A549 (cell line): ENCODE measurements at regions not wholly inside any gene's neighbourhood (a gene's known extent, or its start where the extent isn't known, plus 50 kb on each side); places are given as distances from the start of the nearest gene placed in this dataset.

ENCODE experiments used
- ATAC-seq, 2 experiments: fragments of 200-7000 bp in 1 of 2; fragments of >200 bp in 1 of 2; cut with Nextera tagmentation in 1 of 2; cut with Tn5 transposase in 1 of 2; 3 replicates each; pipeline versions ENCODE4 v1.8.0 to v1.9.1; 2018 to 2020; ENCODE audit warnings: mild to moderate bottlenecking in 1 of 2, moderate library complexity in 1 of 2
- CTCF ChIA-PET: fragments of 300-600 bp; sonication (Branson Sonifier 250); formaldehyde crosslinking; extraction: SDS; loops from one replicate; lab custom pipeline; 2021; ENCODE audit warnings: antibody characterized with exemption, inconsistent platforms; lab: Yijun Ruan, JAX
- POLR2A ChIA-PET: fragments of 350-600 bp; formaldehyde crosslinking; extraction: SDS; loops from one replicate; lab custom pipeline; 2021; ENCODE audit warnings: antibody characterized with exemption, inconsistent platforms; lab: Yijun Ruan, JAX
- DNase-seq, 2 experiments: peaks; one replicate each; pipeline versions ENCODE4 v3.0.0 to v3.0.0-alpha.2; 2011 to 2016; ENCODE audit warnings: low read depth in 1 of 2, low spot score in 1 of 2
- FAIRE-seq: peaks from 2 replicates; lab custom pipeline; 2011; peaks lifted over from hg19 to GRCh38; lab: Jason Lieb, UNC
- H3K27ac ChIP-seq, 2 experiments: fragments of >200 bp; sonication (Bioruptor Twin); formaldehyde crosslinking; 3 replicates each; pipeline ENCODE4 v1.5.1; 2016 to 2017
- H3K4me1 ChIP-seq: fragments of >200 bp; sonication (Bioruptor Twin); formaldehyde crosslinking; 3 replicates; pipeline ENCODE4 v1.6.1; 2016
- H3K4me2 ChIP-seq: fragments of >200 bp; sonication (Bioruptor Twin); formaldehyde crosslinking; 3 replicates; pipeline ENCODE4 v1.6.1; 2016
- H3K4me3 ChIP-seq: fragments of >200 bp; sonication (Bioruptor Twin); formaldehyde crosslinking; 3 replicates; pipeline ENCODE4 v1.5.1; 2016
- H3K9me3 ChIP-seq: fragments of >200 bp; sonication (Bioruptor Twin); formaldehyde crosslinking; 3 replicates; pipeline ENCODE4 v1.6.1; 2016
- CBX8 ChIP-seq: fragments of 200-600 bp; sonication (generic); IDR thresholded peaks from 2 replicates; pipeline ENCODE4 v1.6.1; 2016
- EHF ChIP-seq: fragments of 250-450 bp; sonication (Bioruptor Pico); IDR thresholded peaks from 2 replicates; pipeline ENCODE4 v1.5.0; 2020; ENCODE audit warnings: mild to moderate bottlenecking
- EHMT2 ChIP-seq: fragments of 200-600 bp; sonication (generic); IDR thresholded peaks from 2 replicates; pipeline ENCODE4 v1.6.1; 2016; ENCODE audit warnings: antibody characterized with exemption, low read depth, mild to moderate bottlenecking, moderate library complexity
- FOSL2 ChIP-seq, 2 experiments: fragments of 450-650 bp in 1 of 2; fragments of >200 bp in 1 of 2; sonication (Bioruptor Twin) in 1 of 2; formaldehyde crosslinking; IDR thresholded peaks; 2 replicates each; pipeline versions ENCODE4 v1.5.0 to v1.6.1; 2016 to 2020; ENCODE audit warnings: mild to moderate bottlenecking in 1 of 2, moderate library complexity in 1 of 2
- FOXS1 ChIP-seq: fragments of 250-450 bp; sonication (Bioruptor Pico); IDR thresholded peaks from 2 replicates; pipeline ENCODE4 v1.5.0; 2020; ENCODE audit warnings: mild to moderate bottlenecking, moderate library complexity
- GATA3 ChIP-seq: IDR thresholded peaks from 2 replicates; pipeline ENCODE4 v1.6.1; 2012; ENCODE audit warnings: borderline replicate concordance
- HEYL ChIP-seq: fragments of 250-450 bp; sonication (Bioruptor Pico); IDR thresholded peaks from 2 replicates; pipeline ENCODE4 v1.8.0; 2021; ENCODE audit warnings: mild to moderate bottlenecking, moderate library complexity
- HOXA7 ChIP-seq: fragments of 250-450 bp; sonication (Bioruptor Pico); IDR thresholded peaks from 2 replicates; pipeline ENCODE4 v1.5.0; 2020; ENCODE audit warnings: mild to moderate bottlenecking, moderate library complexity
- HOXB5 ChIP-seq: fragments of 250-450 bp; sonication (Bioruptor Pico); IDR thresholded peaks from 2 replicates; pipeline ENCODE4 v1.5.0; 2020; ENCODE audit warnings: mild to moderate bottlenecking, moderate library complexity
- MAZ ChIP-seq: fragments of 150-350 bp; IDR thresholded peaks from 2 replicates; pipeline ENCODE4 v1.6.1; 2014; ENCODE audit warnings: antibody characterized with exemption, low read depth, low read length, borderline replicate concordance
- PHF8 ChIP-seq: fragments of 200-600 bp; sonication (generic); IDR thresholded peaks from 2 replicates; pipeline ENCODE4 v1.6.1; 2016; ENCODE audit warnings: low read depth, mild to moderate bottlenecking, antibody characterized with exemption, moderate library complexity, borderline replicate concordance
- POLR2AphosphoS2 ChIP-seq: conservative IDR thresholded peaks from 2 replicates; pipeline ENCODE4 v1.6.1; 2012; ENCODE audit warnings: low read length, improper control_type of control experiment, inconsistent platforms
- RAD21 ChIP-seq, 2 experiments: fragments of >200 bp in 1 of 2; sonication (Bioruptor Twin) in 1 of 2; formaldehyde crosslinking in 1 of 2; IDR thresholded peaks in 1 of 2; conservative IDR thresholded peaks in 1 of 2; 2 replicates in 1 of 2; 3 replicates in 1 of 2; pipeline ENCODE4 v1.6.1; 2012 to 2018; ENCODE audit warnings: inconsistent platforms in 1 of 2
- RNF2 ChIP-seq: fragments of 200-600 bp; sonication (generic); IDR thresholded peaks from 2 replicates; pipeline ENCODE4 v1.6.1; 2016; ENCODE audit warnings: low read depth, mild to moderate bottlenecking, antibody characterized with exemption, moderate library complexity, borderline replicate concordance
- SMC3 ChIP-seq: fragments of >200 bp; sonication (Bioruptor Twin); formaldehyde crosslinking; IDR thresholded peaks from 3 replicates; pipeline ENCODE4 v1.6.1; 2018; ENCODE audit warnings: inconsistent platforms
- SREBF2 ChIP-seq: fragments of 450-650 bp; IDR thresholded peaks from 2 replicates; pipeline ENCODE4 v1.6.1; 2014; ENCODE audit warnings: mild to moderate bottlenecking, moderate library complexity
- TFCP2L1 ChIP-seq: fragments of 250-450 bp; sonication (Bioruptor Pico); IDR thresholded peaks from 2 replicates; pipeline ENCODE4 v1.5.0; 2021; ENCODE audit warnings: mild to moderate bottlenecking
- ZSCAN20 ChIP-seq: fragments of 250-450 bp; sonication (Bioruptor Pico); IDR thresholded peaks from 2 replicates; pipeline ENCODE4 v1.8.0; 2022; ENCODE audit warnings: mild to moderate bottlenecking, moderate library complexity
- WGBS: methylation state at CpG from one replicate; pipeline ENCODE4 v1.1.6; 2017; ENCODE audit errors: missing lambda C conversion rate; 5-methylcytosine and 5-hydroxymethylcytosine counted together
- TF ChIP-seq, protein P1 (sequence below): fragments of 450-650 bp; IDR thresholded peaks from 2 replicates; pipeline ENCODE4 v1.6.1; 2014; ENCODE audit warnings: antibody characterized with exemption
- TF ChIP-seq, protein P2 (sequence below): fragments of 150-350 bp; IDR thresholded peaks from 2 replicates; pipeline ENCODE4 v1.6.1; 2014; ENCODE audit warnings: low read depth, mild to moderate bottlenecking, low read length
- TF ChIP-seq, protein P3 (sequence below): IDR thresholded peaks from 2 replicates; pipeline ENCODE4 v1.6.1; 2012; ENCODE audit warnings: low read depth, borderline replicate concordance
- TF ChIP-seq, protein P4 (sequence below): fragments of >200 bp; sonication (Bioruptor Twin); formaldehyde crosslinking; IDR thresholded peaks from 2 replicates; pipeline ENCODE4 v1.6.1; 2016
- TF ChIP-seq, protein P5 (sequence below): fragments of 250-450 bp; sonication (Bioruptor Pico); IDR thresholded peaks from 2 replicates; pipeline ENCODE4 v1.5.0; 2020; ENCODE audit warnings: low read depth, mild to moderate bottlenecking, moderate library complexity

DNA sequence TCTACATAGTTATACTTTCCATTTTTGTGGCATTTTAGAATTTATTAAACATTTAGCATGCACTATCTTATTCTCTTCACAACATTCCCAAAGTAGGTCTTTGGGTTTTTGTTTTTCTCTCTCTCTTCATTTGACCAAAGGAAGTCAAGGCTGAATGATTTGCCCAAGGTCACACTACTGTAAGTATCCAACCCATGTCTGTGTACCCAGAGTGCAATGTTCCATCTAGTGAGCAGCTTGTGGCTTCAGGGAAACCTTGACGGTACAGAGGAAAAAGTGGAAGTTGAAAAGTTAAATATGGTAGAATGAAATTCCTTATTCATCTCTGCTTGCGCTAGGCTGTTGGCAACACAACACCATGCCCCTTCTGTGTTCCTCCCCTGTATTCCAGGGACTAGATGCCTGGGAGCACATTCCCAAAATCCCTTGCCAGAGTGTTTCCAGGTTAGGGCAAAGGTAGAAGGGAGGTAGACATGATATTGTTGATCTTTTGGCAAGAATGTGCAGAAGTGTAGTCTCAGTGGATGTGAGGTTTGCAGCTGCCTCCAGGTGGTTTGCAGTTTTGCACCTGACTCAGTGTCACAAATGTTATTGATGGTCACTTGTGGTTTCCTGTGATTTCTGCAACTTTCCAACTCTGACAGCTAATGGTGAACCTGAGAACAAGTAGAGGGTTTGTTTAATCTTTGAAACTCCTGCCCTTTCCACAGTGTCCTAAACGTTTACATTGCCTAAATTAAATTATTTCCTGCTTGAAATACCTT lies 196.7 kb downstream of the RMST start (continued):
- TF ChIP-seq, protein P1, sequence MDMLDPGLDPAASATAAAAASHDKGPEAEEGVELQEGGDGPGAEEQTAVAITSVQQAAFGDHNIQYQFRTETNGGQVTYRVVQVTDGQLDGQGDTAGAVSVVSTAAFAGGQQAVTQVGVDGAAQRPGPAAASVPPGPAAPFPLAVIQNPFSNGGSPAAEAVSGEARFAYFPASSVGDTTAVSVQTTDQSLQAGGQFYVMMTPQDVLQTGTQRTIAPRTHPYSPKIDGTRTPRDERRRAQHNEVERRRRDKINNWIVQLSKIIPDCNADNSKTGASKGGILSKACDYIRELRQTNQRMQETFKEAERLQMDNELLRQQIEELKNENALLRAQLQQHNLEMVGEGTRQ, result no peak
- TF ChIP-seq, protein P2, sequence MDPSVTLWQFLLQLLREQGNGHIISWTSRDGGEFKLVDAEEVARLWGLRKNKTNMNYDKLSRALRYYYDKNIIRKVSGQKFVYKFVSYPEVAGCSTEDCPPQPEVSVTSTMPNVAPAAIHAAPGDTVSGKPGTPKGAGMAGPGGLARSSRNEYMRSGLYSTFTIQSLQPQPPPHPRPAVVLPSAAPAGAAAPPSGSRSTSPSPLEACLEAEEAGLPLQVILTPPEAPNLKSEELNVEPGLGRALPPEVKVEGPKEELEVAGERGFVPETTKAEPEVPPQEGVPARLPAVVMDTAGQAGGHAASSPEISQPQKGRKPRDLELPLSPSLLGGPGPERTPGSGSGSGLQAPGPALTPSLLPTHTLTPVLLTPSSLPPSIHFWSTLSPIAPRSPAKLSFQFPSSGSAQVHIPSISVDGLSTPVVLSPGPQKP, result no peak
- TF ChIP-seq, protein P3, sequence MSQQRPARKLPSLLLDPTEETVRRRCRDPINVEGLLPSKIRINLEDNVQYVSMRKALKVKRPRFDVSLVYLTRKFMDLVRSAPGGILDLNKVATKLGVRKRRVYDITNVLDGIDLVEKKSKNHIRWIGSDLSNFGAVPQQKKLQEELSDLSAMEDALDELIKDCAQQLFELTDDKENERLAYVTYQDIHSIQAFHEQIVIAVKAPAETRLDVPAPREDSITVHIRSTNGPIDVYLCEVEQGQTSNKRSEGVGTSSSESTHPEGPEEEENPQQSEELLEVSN, result no peak
- no peak for TF ChIP-seq RAD21 (conservative IDR thresholded peaks at IDR 0.05 in 1 of 2, IDR thresholded peaks at IDR 0.05 in 1 of 2)
- TF ChIP-seq EHMT2, result no peak
- no peak for TF ChIP-seq HEYL (CRISPR knock-in tag)
- TF ChIP-seq HOXA7 (CRISPR knock-in tag), result no peak
- no peak for TF ChIP-seq GATA3
- TF ChIP-seq SREBF2, result no peak
- TF ChIP-seq, all 56 proteins: peak for 0

DNA sequence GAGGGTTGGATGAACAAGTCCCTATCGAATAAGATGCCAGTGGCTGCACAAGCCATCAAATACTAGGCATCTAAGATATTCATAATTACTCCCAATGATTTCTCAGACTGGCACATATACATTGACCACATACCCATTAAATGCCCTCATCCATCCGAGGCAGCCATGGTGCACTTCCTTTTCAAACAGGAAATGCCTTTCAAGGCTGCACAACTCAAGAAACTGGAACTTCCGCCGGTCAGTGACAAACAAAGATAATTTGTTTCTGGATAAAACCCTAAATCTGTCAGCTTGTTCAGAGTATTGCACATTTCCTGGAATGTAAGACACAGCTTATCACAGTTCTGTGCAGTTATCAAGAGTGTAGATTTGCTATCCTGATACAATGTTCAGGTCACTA lies 203.7 kb downstream of the RMST start:
- DNase-seq (no peak), FAIRE-seq (no peak), ATAC-seq (no peak)
- Histone ChIP-seq H3K27ac (no peak overlapping the region), H3K4me3 (no peak overlapping the region), H3K4me2 (no peak overlapping the region), H3K4me1 (no peaks in the 10 kb centered on the region), H3K9me3 (no peaks in the 10 kb centered on the region)
- WGBS, result 23% methylated on average over 4 of the region's 4 CpGs
- TF ChIP-seq EHF (CRISPR knock-in tag), result no peak
- TF ChIP-seq RNF2, result no peak
- TF ChIP-seq ZSCAN20, result no peak
- TF ChIP-seq HEYL (CRISPR knock-in tag), result no peak
- TF ChIP-seq, protein P4, sequence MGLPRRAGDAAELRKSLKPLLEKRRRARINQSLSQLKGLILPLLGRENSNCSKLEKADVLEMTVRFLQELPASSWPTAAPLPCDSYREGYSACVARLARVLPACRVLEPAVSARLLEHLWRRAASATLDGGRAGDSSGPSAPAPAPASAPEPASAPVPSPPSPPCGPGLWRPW, result no peak
- no peak for TF ChIP-seq MAZ
- TF ChIP-seq FOSL2 (IDR thresholded peaks at IDR 0.05), result no peak
- no peak for TF ChIP-seq FOSL2 (CRISPR knock-in tag; IDR thresholded peaks at IDR 0.05)
- no peak for TF ChIP-seq FOXS1 (CRISPR knock-in tag)
- TF ChIP-seq TFCP2L1 (CRISPR knock-in tag), result no peak
- TF ChIP-seq POLR2AphosphoS2, result no peak
- no peak for TF ChIP-seq CBX8
- TF ChIP-seq, protein P5, sequence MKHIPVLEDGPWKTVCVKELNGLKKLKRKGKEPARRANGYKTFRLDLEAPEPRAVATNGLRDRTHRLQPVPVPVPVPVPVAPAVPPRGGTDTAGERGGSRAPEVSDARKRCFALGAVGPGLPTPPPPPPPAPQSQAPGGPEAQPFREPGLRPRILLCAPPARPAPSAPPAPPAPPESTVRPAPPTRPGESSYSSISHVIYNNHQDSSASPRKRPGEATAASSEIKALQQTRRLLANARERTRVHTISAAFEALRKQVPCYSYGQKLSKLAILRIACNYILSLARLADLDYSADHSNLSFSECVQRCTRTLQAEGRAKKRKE (CRISPR knock-in tag), result no peak
- no peak for TF ChIP-seq PHF8
- TF ChIP-seq SMC3, result no peak
- TF ChIP-seq HOXB5 (CRISPR knock-in tag), result no peak
- ChIA-PET POLR2A (no interaction called here), CTCF (interaction anchor here (0.6 kb wide), 1 partner anchor 966 kb away, joined by 3 read pairs; no protein-coding TSS in a partner anchor)
